ENCODE measurements at regions not wholly inside any gene's neighbourhood (a gene's known extent, or its start where the extent isn't known, plus 50 kb on each side); places are given as distances from the start of the nearest gene placed in this dataset.

DNA sequence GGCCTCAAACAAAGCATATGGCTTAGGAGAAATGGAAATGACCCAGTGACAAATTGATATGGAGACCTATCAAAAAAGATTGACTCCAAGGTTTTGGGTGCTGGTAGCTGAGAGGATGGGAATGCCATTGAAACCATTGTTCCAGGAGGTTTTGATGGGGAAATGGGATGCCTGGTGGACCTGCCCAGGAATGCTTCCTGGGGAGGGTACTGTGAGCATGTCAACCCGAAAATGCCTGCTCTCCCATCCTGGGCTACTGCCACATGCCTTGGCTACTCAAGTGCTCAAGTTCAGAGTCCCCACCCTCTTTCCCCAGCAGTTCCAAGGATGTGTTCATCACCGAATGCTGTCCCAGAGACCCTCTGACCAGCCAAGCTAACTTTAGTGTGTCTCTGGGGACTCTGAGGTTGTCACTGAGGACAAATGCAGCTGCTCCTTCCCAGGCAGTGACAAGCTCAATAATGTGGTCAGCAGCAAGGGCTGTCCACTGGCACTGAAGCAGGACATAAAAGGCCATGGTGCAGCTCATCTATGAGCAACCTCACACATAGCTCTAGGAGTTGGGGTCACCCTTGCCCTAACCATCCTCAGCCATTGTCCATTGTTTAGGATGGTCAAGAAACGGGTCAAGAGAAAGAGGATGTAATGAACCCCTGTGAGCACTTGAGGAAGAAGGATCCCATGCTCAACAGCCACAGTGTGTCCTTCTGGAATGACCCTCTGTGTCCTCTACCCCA lies 83.7 kb downstream of the TRIM29 start:
- H3K9me3 ChIP-seq (ENCODE audit: low read depth, low read length), result no peaks in the 10 kb centered on the region
- DNase-seq (ENCODE audit: low read depth, low spot score), result no peak
- H3K9ac ChIP-seq (ENCODE audit: insufficient read length), result no peak overlapping the region
- H3K27ac ChIP-seq, result no peak overlapping the region
- no peak for TF ChIP-seq EZH2 (IDR thresholded peaks at IDR 0.05)
- TF ChIP-seq FOXP2 (optimal IDR thresholded peaks at IDR 0.05; ENCODE audit: control extremely low read depth, extremely low read length, insufficient read depth), result no peak
- no peak for TF ChIP-seq POLR2AphosphoS5 (IDR thresholded peaks at IDR 0.05; ENCODE audit: borderline replicate concordance, low read depth, low read length)
- H3K36me3 ChIP-seq (ENCODE audit: insufficient read depth, low read length), result no peaks in the 10 kb centered on the region
- no peak overlapping the region for H3K4me3 ChIP-seq

DNA sequence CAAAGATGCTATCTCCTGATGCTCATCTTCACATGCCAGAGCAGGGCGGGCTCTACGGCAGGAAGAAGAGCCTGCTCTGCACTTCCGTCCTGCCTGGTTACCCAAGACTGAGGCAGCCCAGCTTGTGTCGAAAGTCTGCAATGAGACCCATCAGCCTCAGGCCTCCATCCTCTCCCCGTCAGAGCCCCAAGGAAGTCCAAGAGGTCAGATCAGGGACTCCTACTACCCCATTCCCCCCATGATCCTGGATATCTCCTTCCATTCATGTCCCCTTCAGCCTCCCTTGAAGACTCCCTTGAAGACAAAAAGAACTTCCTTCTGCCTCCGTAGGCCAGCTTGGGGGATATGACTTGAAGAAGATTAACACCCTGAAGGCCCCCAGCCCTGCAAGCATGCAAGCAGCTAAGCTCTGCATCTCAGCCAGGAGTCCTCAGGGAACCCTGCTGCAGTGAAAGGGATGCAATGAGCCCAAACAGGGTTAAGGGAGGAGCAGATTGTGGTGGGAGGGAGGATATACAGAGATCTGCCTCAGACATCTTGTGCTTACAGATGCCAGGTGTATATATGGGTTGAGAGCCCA lies 85.6 kb downstream of the TRIM29 start:
- Histone ChIP-seq H3K27ac (no peak overlapping the region), H3K36me3 (ENCODE audit: insufficient read depth, low read length) (no peaks in the 10 kb centered on the region), H3K9ac (ENCODE audit: insufficient read length) (no peak overlapping the region), H3K9me3 (ENCODE audit: low read depth, low read length) (no peaks in the 10 kb centered on the region), H3K4me3 (no peak overlapping the region)
- no peak for DNase-seq (ENCODE audit: low read depth, low spot score)
- no peak for TF ChIP-seq POLR2AphosphoS5 (IDR thresholded peaks at IDR 0.05; ENCODE audit: borderline replicate concordance, low read depth, low read length)
- no peak for TF ChIP-seq EZH2 (IDR thresholded peaks at IDR 0.05)
- TF ChIP-seq FOXP2 (optimal IDR thresholded peaks at IDR 0.05; ENCODE audit: control extremely low read depth, extremely low read length, insufficient read depth), result no peak

DNA sequence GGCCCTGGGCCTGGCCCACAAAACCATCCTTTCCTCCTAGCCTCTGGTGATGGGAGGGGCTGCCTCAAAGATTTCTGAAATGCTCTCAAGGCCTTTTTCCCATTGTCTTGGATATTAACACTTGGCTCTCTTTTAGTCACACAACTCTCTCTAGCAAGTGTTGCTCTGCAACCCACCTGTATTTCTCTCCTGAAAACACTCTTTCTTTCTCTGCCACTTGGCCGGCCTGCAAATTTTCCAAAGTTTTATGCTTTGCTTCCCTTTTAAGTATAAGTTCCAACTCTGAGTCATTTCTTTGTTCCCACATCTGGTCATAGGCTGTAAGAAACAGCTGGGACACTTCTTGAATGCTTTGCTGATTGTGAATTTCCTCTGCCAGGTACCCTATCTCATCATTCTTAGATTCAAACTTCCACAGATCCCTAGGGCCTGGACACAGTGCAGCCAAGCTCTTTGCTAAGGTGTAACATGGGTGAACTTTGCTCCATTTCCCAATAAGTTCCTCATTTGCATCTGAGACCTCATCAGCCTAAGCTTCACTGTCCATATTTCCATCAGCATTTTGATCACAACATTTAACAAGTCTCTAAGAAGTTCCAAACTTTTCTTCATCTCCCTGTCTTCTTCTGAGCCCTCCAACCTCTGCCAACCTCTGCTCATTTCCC lies 93.8 kb downstream of the TRIM29 start:
- no peaks in the 10 kb centered on the region for H3K36me3 ChIP-seq (ENCODE audit: insufficient read depth, low read length)
- no peaks in the 10 kb centered on the region for H3K9me3 ChIP-seq (ENCODE audit: low read depth, low read length)
- H3K9ac ChIP-seq (ENCODE audit: insufficient read length), result no peak overlapping the region
- no peak for TF ChIP-seq EZH2 (IDR thresholded peaks at IDR 0.05)
- TF ChIP-seq POLR2AphosphoS5 (IDR thresholded peaks at IDR 0.05; ENCODE audit: borderline replicate concordance, low read depth, low read length), result no peak
- TF ChIP-seq FOXP2 (optimal IDR thresholded peaks at IDR 0.05; ENCODE audit: control extremely low read depth, extremely low read length, insufficient read depth), result no peak
- H3K27ac ChIP-seq, result no peak overlapping the region
- no peak for DNase-seq (ENCODE audit: low read depth, low spot score)
- no peak overlapping the region for H3K4me3 ChIP-seq

DNA sequence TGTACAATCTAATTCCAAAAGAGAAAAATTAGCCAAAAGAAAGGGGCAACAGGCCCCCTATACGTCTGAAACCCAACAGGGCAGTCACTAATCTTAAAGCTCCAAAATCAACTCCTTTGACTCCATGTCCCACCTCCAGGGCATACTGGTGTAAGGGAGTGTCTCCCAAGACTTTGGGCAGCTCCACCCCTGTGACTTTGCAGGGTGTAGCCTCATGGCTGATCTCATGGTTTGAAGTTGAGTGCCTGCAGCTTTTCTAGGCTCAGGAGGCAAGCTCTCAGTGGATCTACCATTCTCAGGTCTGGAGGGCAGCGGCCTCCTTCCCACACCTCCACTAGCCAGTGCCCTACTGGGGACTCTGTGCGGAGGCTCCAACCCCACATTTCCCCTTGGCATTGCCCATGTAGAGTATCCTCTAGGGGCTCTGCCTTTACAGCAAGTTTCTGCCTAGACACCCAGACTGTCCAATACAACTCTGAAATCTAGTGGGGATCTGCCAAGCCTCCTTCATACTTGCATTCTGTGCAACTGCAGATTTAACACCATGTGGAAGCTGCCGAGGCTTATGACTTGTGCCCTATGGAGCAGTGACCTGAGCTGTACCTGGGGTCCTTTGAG lies 94.5 kb downstream of the TRIM29 start:
- no peak for TF ChIP-seq EZH2 (IDR thresholded peaks at IDR 0.05)
- TF ChIP-seq POLR2AphosphoS5 (IDR thresholded peaks at IDR 0.05; ENCODE audit: borderline replicate concordance, low read depth, low read length), result no peak
- no peak for TF ChIP-seq FOXP2 (optimal IDR thresholded peaks at IDR 0.05; ENCODE audit: control extremely low read depth, extremely low read length, insufficient read depth)
- Histone ChIP-seq H3K27ac (no peak overlapping the region), H3K4me3 (no peak overlapping the region), H3K36me3 (ENCODE audit: insufficient read depth, low read length) (no peaks in the 10 kb centered on the region), H3K9ac (ENCODE audit: insufficient read length) (no peak overlapping the region), H3K9me3 (ENCODE audit: low read depth, low read length) (no peaks in the 10 kb centered on the region)
- DNase-seq (ENCODE audit: low read depth, low spot score), result no peak

DNA sequence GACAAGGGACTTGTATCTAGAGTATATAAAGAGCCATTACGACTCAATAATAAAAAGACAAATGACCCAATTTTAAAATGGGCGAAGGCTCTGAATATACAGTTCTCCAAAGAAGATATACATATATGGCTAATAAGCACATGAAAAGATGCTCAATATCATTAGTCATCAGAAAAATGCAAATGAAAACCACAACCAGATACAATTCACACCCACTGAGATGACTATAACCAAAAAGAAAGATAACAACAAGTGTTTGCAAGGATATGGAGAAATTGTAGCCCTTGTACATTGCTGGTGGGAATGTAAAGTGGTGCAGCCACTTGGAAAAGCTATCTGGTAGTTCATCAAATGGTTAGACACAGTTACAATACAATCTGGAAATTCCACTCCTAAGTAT lies 96.3 kb downstream of the TRIM29 start:
- H3K9me3 ChIP-seq (ENCODE audit: low read depth, low read length), result no peaks in the 10 kb centered on the region
- no peaks in the 10 kb centered on the region for H3K36me3 ChIP-seq (ENCODE audit: insufficient read depth, low read length)
- H3K27ac ChIP-seq, result no peak overlapping the region
- H3K4me3 ChIP-seq, result no peak overlapping the region
- no peak overlapping the region for H3K9ac ChIP-seq (ENCODE audit: insufficient read length)
- DNase-seq (ENCODE audit: low read depth, low spot score), result no peak
- no peak for TF ChIP-seq POLR2AphosphoS5 (IDR thresholded peaks at IDR 0.05; ENCODE audit: borderline replicate concordance, low read depth, low read length)

- no peak for TF ChIP-seq EZH2 (IDR thresholded peaks at IDR 0.05)
- TF ChIP-seq POLR2AphosphoS5 (IDR thresholded peaks at IDR 0.05; ENCODE audit: borderline replicate concordance, low read depth, low read length), result no peak
- TF ChIP-seq FOXP2 (optimal IDR thresholded peaks at IDR 0.05; ENCODE audit: control extremely low read depth, extremely low read length, insufficient read depth), result no peak
- no peak for DNase-seq (ENCODE audit: low read depth, low spot score)
- H3K27ac ChIP-seq, result no peak overlapping the region
Measured at GRCh38 chr11:120040151-120040840, 97.6 kb downstream of the TRIM29 start.

GRCh38 chr11:120039039-120039438 lies 98.9 kb downstream of the TRIM29 start:
- H3K4me3 ChIP-seq, result no peak overlapping the region
- H3K36me3 ChIP-seq (ENCODE audit: insufficient read depth, low read length), result no peaks in the 10 kb centered on the region
- no peaks in the 10 kb centered on the region for H3K9me3 ChIP-seq (ENCODE audit: low read depth, low read length)
- TF ChIP-seq FOXP2 (optimal IDR thresholded peaks at IDR 0.05; ENCODE audit: control extremely low read depth, extremely low read length, insufficient read depth) (no peak), POLR2AphosphoS5 (IDR thresholded peaks at IDR 0.05; ENCODE audit: borderline replicate concordance, low read depth, low read length) (no peak), EZH2 (IDR thresholded peaks at IDR 0.05) (no peak)
- no peak for DNase-seq (ENCODE audit: low read depth, low spot score)
- no peak overlapping the region for H3K9ac ChIP-seq (ENCODE audit: insufficient read length)
- no peak overlapping the region for H3K27ac ChIP-seq

More at GRCh38 chr11:120040151-120040840, 97.6 kb downstream of the TRIM29 start:
- Histone ChIP-seq H3K9me3 (ENCODE audit: low read depth, low read length) (no peaks in the 10 kb centered on the region), H3K4me3 (no peak overlapping the region), H3K9ac (ENCODE audit: insufficient read length) (no peak overlapping the region), H3K36me3 (ENCODE audit: insufficient read depth, low read length) (no peaks in the 10 kb centered on the region)

DNA sequence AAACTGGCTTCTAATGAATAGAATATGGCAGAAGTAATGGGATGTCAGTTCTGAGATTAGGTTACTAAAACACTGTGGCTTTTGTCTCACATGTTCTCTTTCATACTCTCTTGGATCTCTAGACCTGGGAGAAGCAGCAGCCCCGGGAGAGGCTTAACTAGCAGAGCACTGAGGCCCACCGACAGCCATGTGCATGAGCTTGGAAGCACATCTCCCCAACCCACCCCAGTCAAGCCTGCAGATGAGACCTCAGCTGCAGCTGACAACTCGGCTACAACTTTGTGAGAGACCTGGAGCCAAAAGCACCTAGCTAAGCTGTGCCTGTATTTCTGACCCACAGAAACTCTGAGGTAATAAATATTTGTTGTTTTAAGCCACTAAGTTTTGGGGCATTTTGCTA lies 100.8 kb downstream of the TRIM29 start:
- Histone ChIP-seq H3K27ac (no peak overlapping the region), H3K4me3 (no peak overlapping the region), H3K9ac (ENCODE audit: insufficient read length) (no peak overlapping the region), H3K36me3 (ENCODE audit: insufficient read depth, low read length) (no peaks in the 10 kb centered on the region), H3K9me3 (ENCODE audit: low read depth, low read length) (no peaks in the 10 kb centered on the region)
- no peak for TF ChIP-seq EZH2 (IDR thresholded peaks at IDR 0.05)
- TF ChIP-seq FOXP2 (optimal IDR thresholded peaks at IDR 0.05; ENCODE audit: control extremely low read depth, extremely low read length, insufficient read depth), result no peak
- no peak for TF ChIP-seq POLR2AphosphoS5 (IDR thresholded peaks at IDR 0.05; ENCODE audit: borderline replicate concordance, low read depth, low read length)
- no peak for DNase-seq (ENCODE audit: low read depth, low spot score)

Measured in SK-N-MC (cell line).